Mesothelial cell of epicardium (in vitro differentiated cells): ENCODE measurements at regions not wholly inside any gene's neighbourhood (a gene's known extent, or its start where the extent isn't known, plus 50 kb on each side); places are given as distances from the start of the nearest gene placed in this dataset.

ENCODE experiments used
- DNase-seq, 2 experiments: peaks; one replicate each; pipeline ENCODE4 v3.0.0; 2021; ENCODE audit warnings: low spot score in 2 of 2; ENCODE audit not compliant: unreplicated experiment in 2 of 2
- H3K27ac Mint-ChIP-seq: 2 replicates; pipeline ENCODE4 v1.8.0; 2021; ENCODE audit warnings: mixed read lengths
- H3K27me3 Mint-ChIP-seq: 2 replicates; pipeline ENCODE4 v1.8.0; 2021; ENCODE audit warnings: low read depth, mixed read lengths
- H3K36me3 Mint-ChIP-seq: 2 replicates; pipeline ENCODE4 v1.8.0; 2021; ENCODE audit warnings: mixed read lengths
- H3K4me1 Mint-ChIP-seq: 2 replicates; pipeline ENCODE4 v1.8.0; 2021; ENCODE audit warnings: mixed read lengths
- H3K4me3 Mint-ChIP-seq: 2 replicates; pipeline ENCODE4 v1.8.0; 2021; ENCODE audit warnings: mild to moderate bottlenecking, moderate library complexity, mixed read lengths
- H3K9me3 Mint-ChIP-seq: 2 replicates; pipeline ENCODE4 v1.8.0; 2021; ENCODE audit warnings: mixed read lengths
- CTCF ChIP-seq: fragments of 200-600 bp; sonication (generic); IDR thresholded peaks from one replicate; pipeline ENCODE4 v1.5.0; 2021; ENCODE audit warnings: antibody characterized with exemption; ENCODE audit not compliant: unreplicated experiment

DNA sequence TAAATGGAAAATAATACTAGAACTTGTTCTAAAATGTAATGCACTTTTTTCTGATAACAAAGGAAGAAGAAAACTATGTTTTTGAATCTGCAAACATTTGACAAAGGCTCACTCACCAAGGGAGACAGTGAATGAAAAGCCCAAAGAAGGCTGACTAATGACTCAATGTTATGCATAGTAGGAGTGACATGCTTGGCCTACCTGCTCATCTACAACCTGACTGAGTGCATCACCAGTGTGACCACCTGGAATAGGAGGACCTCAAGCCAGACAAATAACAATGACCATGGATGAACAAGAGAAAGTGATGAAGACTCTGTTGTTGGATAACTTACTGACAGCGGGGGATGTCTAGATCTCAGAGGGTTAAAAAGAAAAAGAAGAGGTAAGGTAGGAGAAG is 157.2 kb downstream of the SIM1 start:
- TF ChIP-seq CTCF, result no peak
- H3K27ac Mint-ChIP-seq, result no peak overlapping the region
- no peak for DNase-seq
- no peaks in the 10 kb centered on the region for H3K36me3 Mint-ChIP-seq
- H3K4me3 Mint-ChIP-seq, result no peak overlapping the region
- no peaks in the 10 kb centered on the region for H3K9me3 Mint-ChIP-seq
- peaks cover 11% of the 10 kb centered on the region for H3K4me1 Mint-ChIP-seq
- no peaks in the 10 kb centered on the region for H3K27me3 Mint-ChIP-seq

DNA sequence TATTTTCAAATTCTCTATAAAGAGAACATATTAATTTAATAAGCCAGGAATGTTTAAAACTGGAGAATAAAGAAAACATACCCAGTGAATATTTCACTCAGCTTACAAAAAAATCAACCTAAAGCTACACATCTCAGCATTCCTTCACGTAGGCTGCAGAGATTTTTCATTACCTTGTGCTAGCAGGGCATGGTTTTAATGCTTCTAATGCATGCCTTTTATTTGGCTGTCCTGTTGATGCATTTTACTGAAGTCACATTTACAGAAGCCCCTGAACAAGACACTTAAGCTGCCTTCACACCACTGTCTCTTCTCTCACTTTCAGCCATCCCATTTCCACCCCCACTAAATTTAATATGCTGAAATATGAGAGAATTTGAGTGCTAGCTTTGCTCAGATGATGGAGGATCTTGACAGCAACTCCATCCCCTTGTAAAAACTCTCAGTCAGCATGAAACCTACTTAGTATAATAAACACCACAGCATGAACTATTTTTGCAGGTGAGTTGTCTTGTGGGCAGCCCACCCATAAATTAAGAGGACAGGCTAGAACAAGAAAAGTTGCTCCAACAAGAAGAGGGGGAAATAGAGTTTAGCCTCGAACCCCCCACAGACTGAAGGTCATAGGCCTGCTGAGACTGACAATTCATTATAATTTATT is 159.4 kb downstream of the SIM1 start:
- TF ChIP-seq CTCF, result no peak
- Mint-ChIP-seq H3K4me1 (peaks cover 11% of the 10 kb centered on the region), H3K27me3 (no peaks in the 10 kb centered on the region), H3K36me3 (no peaks in the 10 kb centered on the region), H3K4me3 (no peak overlapping the region), H3K27ac (no peak overlapping the region), H3K9me3 (no peaks in the 10 kb centered on the region)
- DNase-seq, result no peak

GRCh38 chr6:100304575-100304974 is 160.1 kb downstream of the SIM1 start:
- Mint-ChIP-seq H3K4me1 (peaks cover 11% of the 10 kb centered on the region), H3K27ac (no peak overlapping the region), H3K9me3 (no peaks in the 10 kb centered on the region), H3K4me3 (no peak overlapping the region), H3K36me3 (no peaks in the 10 kb centered on the region), H3K27me3 (no peaks in the 10 kb centered on the region)
- no peak for DNase-seq
- no peak for TF ChIP-seq CTCF

GRCh38 chr6:100301731-100302130 is 163.0 kb downstream of the SIM1 start:
- Mint-ChIP-seq H3K4me1 (peaks cover 17% of the 10 kb centered on the region), H3K27me3 (no peaks in the 10 kb centered on the region), H3K9me3 (no peaks in the 10 kb centered on the region), H3K27ac (no peak overlapping the region), H3K4me3 (no peak overlapping the region), H3K36me3 (no peaks in the 10 kb centered on the region)
- no peak for DNase-seq
- no peak for TF ChIP-seq CTCF

- Mint-ChIP-seq H3K9me3 (no peaks in the 10 kb centered on the region), H3K36me3 (no peaks in the 10 kb centered on the region), H3K27ac (no peak overlapping the region), H3K27me3 (no peaks in the 10 kb centered on the region), H3K4me1 (peaks cover 12% of the 10 kb centered on the region), H3K4me3 (no peak overlapping the region)
- TF ChIP-seq CTCF, result no peak
- no peak for DNase-seq
Observed at GRCh38 chr6:100300221-100300736, 164.4 kb downstream of the SIM1 start.
